Right hindlimb (tissue), 1 donor: ENCODE measurements at regions not wholly inside any gene's neighbourhood (a gene's known extent, or its start where the extent isn't known, plus 50 kb on each side); places are given as distances from the start of the nearest gene placed in this dataset.

Experiments used
- DNase-seq: peaks from one replicate; pipeline ENCODE4 v3.0.0-alpha.2; 2018

- no peak for DNase-seq
Measured at GRCh38 chr1:193806079-193807048, 620.0 kb upstream of the B3GALT2 start.

- no peak for DNase-seq
Measured at GRCh38 chr1:193799948-193800690, 613.7 kb upstream of the B3GALT2 start.

- no peak for DNase-seq
Measured at GRCh38 chr1:193799371-193799770, 613.0 kb upstream of the B3GALT2 start.

GRCh38 chr1:193794239-193794638, 607.8 kb upstream of the B3GALT2 start:
- DNase-seq, result no peak

- no peak for DNase-seq
Measured at GRCh38 chr1:193791746-193792145, 605.3 kb upstream of the B3GALT2 start.

GRCh38 chr1:193787061-193787460, 600.6 kb upstream of the B3GALT2 start:
- no peak for DNase-seq

GRCh38 chr1:193785850-193786420, 599.5 kb upstream of the B3GALT2 start:
- DNase-seq, result no peak

- no peak for DNase-seq
Measured at GRCh38 chr1:193774536-193775323, 588.3 kb upstream of the B3GALT2 start.

- no peak for DNase-seq
Measured at GRCh38 chr1:193771596-193771995, 585.2 kb upstream of the B3GALT2 start.

GRCh38 chr1:193769651-193770050, 583.2 kb upstream of the B3GALT2 start:
- DNase-seq, result no peak

GRCh38 chr1:193767886-193768285, 581.5 kb upstream of the B3GALT2 start:
- DNase-seq, result no peak

- DNase-seq, result no peak
Measured at GRCh38 chr1:193766329-193766728, 579.9 kb upstream of the B3GALT2 start.

- DNase-seq, result no peak
Measured at GRCh38 chr1:193763266-193763665, 576.9 kb upstream of the B3GALT2 start.

- no peak for DNase-seq
Measured at GRCh38 chr1:193762236-193762635, 575.8 kb upstream of the B3GALT2 start.

GRCh38 chr1:193755441-193755840, 569.0 kb upstream of the B3GALT2 start:
- DNase-seq, result no peak

GRCh38 chr1:193754732-193755427, 568.5 kb upstream of the B3GALT2 start:
- DNase-seq, result no peak

GRCh38 chr1:193754151-193754550, 567.7 kb upstream of the B3GALT2 start:
- no peak for DNase-seq

- no peak for DNase-seq
Measured at GRCh38 chr1:193753038-193753756, 566.8 kb upstream of the B3GALT2 start.

- no peak for DNase-seq
Measured at GRCh38 chr1:193749868-193750267, 563.5 kb upstream of the B3GALT2 start.

- DNase-seq, result no peak
Measured at GRCh38 chr1:193747579-193747978, 561.2 kb upstream of the B3GALT2 start.

- DNase-seq, result no peak
Measured at GRCh38 chr1:193741228-193741627, 554.8 kb upstream of the B3GALT2 start.
